Mesenchymal stem cell (in vitro differentiated cells and primary cell): ENCODE measurements at regions not wholly inside any gene's neighbourhood (a gene's known extent, or its start where the extent isn't known, plus 50 kb on each side); places are given as distances from the start of the nearest gene placed in this dataset.

Experiments used
- DNase-seq: peaks from one replicate; pipeline ENCODE4 v3.0.0-alpha.2; 2013
- H2AFZ ChIP-seq: one replicate; pipeline ENCODE4 v1.6.1; 2013; ENCODE audit warnings: low read depth, mild to moderate bottlenecking, control low read depth, inconsistent platforms, low read length, moderate library complexity
- H2AK5ac ChIP-seq: 2 replicates; pipeline ENCODE4 v1.6.1; 2013; ENCODE audit warnings: low read length, moderate library complexity, mild to moderate bottlenecking, inconsistent platforms; ENCODE audit not compliant: severe bottlenecking
- H2BK120ac ChIP-seq: one replicate; pipeline ENCODE4 v1.6.1; 2013; ENCODE audit warnings: low read depth, mild to moderate bottlenecking, inconsistent platforms, low read length, moderate library complexity
- H2BK12ac ChIP-seq, 2 experiments: one replicate each; pipeline ENCODE4 v1.6.1; 2013; ENCODE audit warnings: inconsistent platforms in 2 of 2, low read length in 2 of 2, mild to moderate bottlenecking in 2 of 2, moderate library complexity in 2 of 2, control low read depth in 1 of 2
- H2BK15ac ChIP-seq: one replicate; pipeline ENCODE4 v1.6.1; 2013; ENCODE audit warnings: mild to moderate bottlenecking, low read depth, inconsistent platforms; ENCODE audit not compliant: poor library complexity, severe bottlenecking
- H2BK5ac ChIP-seq: 2 replicates; pipeline ENCODE4 v1.6.1; 2013; ENCODE audit warnings: low read depth, mild to moderate bottlenecking, low read length, control low read depth, inconsistent platforms; ENCODE audit not compliant: poor library complexity, severe bottlenecking
- H3K14ac ChIP-seq, 2 experiments: one replicate each; pipeline ENCODE4 v1.6.1; 2013; ENCODE audit warnings: inconsistent platforms in 2 of 2, low read length in 2 of 2, control low read depth in 1 of 2, mild to moderate bottlenecking in 1 of 2, moderate library complexity in 1 of 2
- H3K18ac ChIP-seq, 2 experiments: one replicate each; pipeline ENCODE4 v1.6.1; 2013; ENCODE audit warnings: inconsistent platforms in 2 of 2, low read length in 2 of 2, control low read depth in 1 of 2, low read depth in 1 of 2, mild to moderate bottlenecking in 1 of 2
- H3K23ac ChIP-seq, 2 experiments: one replicate each; pipeline ENCODE4 v1.6.1; 2013; ENCODE audit warnings: inconsistent platforms in 2 of 2, low read length in 2 of 2, mild to moderate bottlenecking in 2 of 2, moderate library complexity in 2 of 2, control low read depth in 1 of 2
- H3K27ac ChIP-seq: 2 replicates; pipeline ENCODE4 v1.5.1; 2013; ENCODE audit warnings: mild to moderate bottlenecking, moderate library complexity, low read length, control low read depth, inconsistent platforms; ENCODE audit not compliant: poor library complexity, severe bottlenecking
- H3K27me3 ChIP-seq, 2 experiments: 2 replicates each; pipeline versions ENCODE4 v1.6.1 to v1.7.0; 2013; ENCODE audit warnings: low read length in 2 of 2, mild to moderate bottlenecking in 2 of 2, moderate library complexity in 2 of 2, control low read depth in 1 of 2, inconsistent platforms in 1 of 2; ENCODE audit not compliant: control insufficient read depth in 1 of 2, insufficient read depth in 1 of 2
- H3K36me3 ChIP-seq, 2 experiments: 2 replicates each; pipeline versions ENCODE4 v1.6.1 to v1.7.0; 2013; ENCODE audit warnings: low read length in 2 of 2, control low read depth in 1 of 2, inconsistent platforms in 1 of 2, low read depth in 1 of 2, mild to moderate bottlenecking in 1 of 2; ENCODE audit not compliant: insufficient read depth in 2 of 2, control insufficient read depth in 1 of 2
- H3K4ac ChIP-seq, 2 experiments: one replicate each; pipeline ENCODE4 v1.6.1; 2013; ENCODE audit warnings: inconsistent platforms in 2 of 2, low read length in 2 of 2, mild to moderate bottlenecking in 2 of 2, moderate library complexity in 2 of 2, control low read depth in 1 of 2, low read depth in 1 of 2
- H3K4me1 ChIP-seq: 2 replicates; pipeline ENCODE4 v1.6.1; 2013; ENCODE audit warnings: low read depth, low read length, control low read depth; ENCODE audit not compliant: control insufficient read depth, insufficient read depth
- H3K4me2 ChIP-seq: 2 replicates; pipeline ENCODE4 v1.6.1; 2013; ENCODE audit warnings: low read length, mild to moderate bottlenecking, inconsistent platforms; ENCODE audit not compliant: poor library complexity, severe bottlenecking
- H3K4me3 ChIP-seq, 2 experiments: 2 replicates each; pipeline versions ENCODE4 v1.5.1 to v1.7.0; 2013; ENCODE audit warnings: low read length in 2 of 2, mild to moderate bottlenecking in 2 of 2, control low read depth in 1 of 2, low read depth in 1 of 2; ENCODE audit not compliant: insufficient read depth in 1 of 2
- H3K79me1 ChIP-seq: replicated peaks from 2 replicates; pipeline ENCODE4 v1.6.1; 2013; ENCODE audit warnings: mild to moderate bottlenecking, control low read depth, low read length, inconsistent platforms; ENCODE audit not compliant: poor library complexity, severe bottlenecking
- H3K9ac ChIP-seq: 2 replicates; pipeline ENCODE4 v1.7.0; 2013; ENCODE audit warnings: mild to moderate bottlenecking, low read length, moderate library complexity
- H3K9me3 ChIP-seq: 2 replicates; pipeline ENCODE4 v1.7.0; 2013; ENCODE audit warnings: mild to moderate bottlenecking, low read length; ENCODE audit not compliant: control insufficient read depth
- H4K8ac ChIP-seq: one replicate; pipeline ENCODE4 v1.6.1; 2013; ENCODE audit warnings: inconsistent platforms, mild to moderate bottlenecking, low read length, moderate library complexity
- H4K91ac ChIP-seq: one replicate; pipeline ENCODE4 v1.6.1; 2013; ENCODE audit warnings: mild to moderate bottlenecking, low read length, inconsistent platforms
- WGBS: methylation state at CpG from one replicate; pipeline ENCODE4 v1.1.7; 2013; ENCODE audit warnings: mixed read lengths; 5-methylcytosine and 5-hydroxymethylcytosine counted together

DNA sequence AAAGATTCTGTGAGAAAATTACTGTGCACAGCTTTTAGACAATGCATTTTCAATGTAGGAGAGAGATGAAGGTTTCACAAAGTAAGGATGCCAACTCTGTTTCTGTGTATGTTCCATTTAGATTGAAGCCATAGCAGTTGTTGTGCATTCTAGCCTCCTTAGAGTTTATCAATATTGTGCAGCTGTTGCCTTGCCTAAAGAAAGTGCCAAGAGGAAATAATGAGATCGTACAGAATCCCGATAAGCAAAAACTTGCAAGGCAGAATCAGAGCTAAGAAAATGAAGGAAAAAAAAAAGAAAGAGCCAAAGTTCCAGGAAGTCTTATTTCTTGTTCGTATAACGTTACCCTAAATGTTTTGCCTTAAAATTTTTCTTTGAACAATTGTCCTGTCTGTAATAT, 965.0 kb downstream of the DCDC2C start:
- Histone ChIP-seq H2BK15ac (no peak overlapping the region), H3K36me3 (no peaks in the 10 kb centered on the region), H3K9ac (no peak overlapping the region), H2BK120ac (no peak overlapping the region), H3K4me1 (no peaks in the 10 kb centered on the region), H3K4ac (no peak overlapping the region), H3K4me3 (no peak overlapping the region), H3K27me3 (no peaks in the 10 kb centered on the region), H3K27ac (no peak overlapping the region), H3K18ac (no peak overlapping the region), H4K8ac (no peak overlapping the region), H2AFZ (no peak overlapping the region), H3K79me1 (no peaks in the 10 kb centered on the region), H3K9me3 (peaks cover 29% of the 10 kb centered on the region), H3K4me2 (no peak overlapping the region), H4K91ac (no peak overlapping the region), H3K23ac (no peak overlapping the region), H2BK5ac (no peak overlapping the region), H3K14ac (no peak overlapping the region), H2AK5ac (no peak overlapping the region), H2BK12ac (no peak overlapping the region)
- no peak for DNase-seq
- 78% methylated on average over 4 of the region's 4 CpGs for WGBS

DNA sequence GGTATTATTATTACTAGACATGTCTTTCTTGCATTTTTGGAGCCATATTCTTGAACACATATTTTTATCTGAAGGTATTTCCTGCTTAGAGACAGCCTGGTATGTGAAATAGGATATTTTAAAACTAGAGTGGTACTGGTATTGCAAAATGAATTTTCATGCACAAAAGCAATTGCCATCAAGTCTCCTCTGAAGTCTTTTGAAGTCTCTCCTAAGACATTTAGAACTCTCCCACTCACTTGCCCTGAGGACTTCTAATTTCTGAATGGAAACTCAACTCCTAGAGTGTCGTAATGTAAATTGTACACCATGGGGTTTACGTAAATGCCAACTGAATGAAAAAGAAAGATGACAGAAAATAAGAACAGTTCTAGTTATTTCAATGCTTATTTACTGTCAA, 967.0 kb downstream of the DCDC2C start:
- Histone ChIP-seq H2BK12ac (no peak overlapping the region), H3K23ac (no peak overlapping the region), H3K4me2 (no peak overlapping the region), H3K27me3 (no peaks in the 10 kb centered on the region), H3K4ac (no peak overlapping the region), H4K8ac (no peak overlapping the region), H2BK120ac (no peak overlapping the region), H3K4me3 (no peak overlapping the region), H2AFZ (no peak overlapping the region), H2AK5ac (no peak overlapping the region), H3K9ac (no peak overlapping the region), H2BK5ac (no peak overlapping the region), H2BK15ac (no peak overlapping the region), H3K79me1 (no peaks in the 10 kb centered on the region), H3K18ac (no peak overlapping the region), H3K4me1 (peaks cover 4% of the 10 kb centered on the region), H3K9me3 (peaks cover 28% of the 10 kb centered on the region), H3K27ac (no peak overlapping the region), H4K91ac (no peak overlapping the region), H3K14ac (no peak overlapping the region), H3K36me3 (peaks cover 0 to 4% of the 10 kb centered on the region in 2 experiments)
- no CpG with 5 or more reads among the region's 2 CpGs for WGBS
- no peak for DNase-seq

DNA sequence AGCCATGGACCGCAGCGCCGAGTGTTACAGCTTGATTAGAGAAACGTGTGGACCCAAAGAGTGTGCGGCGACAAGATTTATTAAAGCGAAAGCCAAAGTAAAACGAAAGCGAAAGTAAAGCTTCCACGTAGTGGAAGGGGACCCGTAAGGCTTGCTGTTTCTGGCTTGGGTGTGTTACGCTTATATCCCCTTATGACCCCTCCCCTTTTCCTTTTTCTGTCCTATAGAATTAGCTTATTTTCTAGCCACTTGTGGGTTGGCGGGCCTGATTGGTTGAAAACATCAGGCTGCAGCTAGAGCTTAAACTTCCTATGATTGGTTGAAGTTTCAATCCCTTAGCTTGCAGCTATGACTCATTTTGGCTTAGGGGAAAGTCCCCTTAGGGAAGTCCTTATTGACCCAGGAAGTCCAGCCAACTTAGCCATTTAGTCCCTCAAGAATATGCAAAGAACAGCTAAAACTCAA, 969.7 kb downstream of the DCDC2C start:
- Histone ChIP-seq H3K18ac (no peak overlapping the region), H2BK5ac (no peak overlapping the region), H3K27ac (no peak overlapping the region), H3K23ac (no peak overlapping the region), H2AFZ (no peak overlapping the region), H4K8ac (no peak overlapping the region), H3K14ac (no peak overlapping the region), H3K9ac (no peak overlapping the region), H2BK120ac (no peak overlapping the region), H4K91ac (no peak overlapping the region), H2BK12ac (no peak overlapping the region), H3K9me3 (peaks cover 22% of the 10 kb centered on the region), H3K4ac (no peak overlapping the region), H3K4me2 (no peak overlapping the region), H2AK5ac (no peak overlapping the region), H3K4me1 (peaks cover 4% of the 10 kb centered on the region), H3K27me3 (no peaks in the 10 kb centered on the region), H3K79me1 (no peaks in the 10 kb centered on the region), H3K4me3 (peak overlapping the region in 1 of 2 experiments; percentile 65), H3K36me3 (peaks cover 0 to 4% of the 10 kb centered on the region in 2 experiments), H2BK15ac (no peak overlapping the region)
- no peak for DNase-seq
- WGBS, result 92% methylated on average over 12 of the region's 13 CpGs

DNA sequence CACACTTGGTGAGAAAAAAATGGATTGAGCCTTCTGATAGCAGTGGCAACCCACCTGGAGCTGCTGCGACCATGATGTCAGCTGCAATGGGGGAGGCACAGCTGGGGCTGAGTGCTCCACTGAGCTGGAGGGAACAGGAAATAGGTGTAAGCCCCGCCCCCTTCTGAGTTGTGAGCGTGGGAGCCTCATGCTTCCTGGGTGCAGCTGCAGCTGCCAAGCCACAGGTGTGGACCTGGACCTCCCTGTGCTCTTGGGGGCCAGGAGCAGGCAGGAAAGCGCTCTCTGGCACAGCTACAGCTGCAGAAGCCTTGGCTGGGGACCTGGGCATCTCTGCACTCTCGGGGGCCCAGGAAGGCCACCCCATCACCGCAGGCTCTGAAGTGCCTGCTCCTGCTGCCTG, 970.6 kb downstream of the DCDC2C start:
- H3K9ac ChIP-seq, result no peak overlapping the region
- H3K23ac ChIP-seq, result no peak overlapping the region
- no peak overlapping the region for H2AFZ ChIP-seq
- no peak overlapping the region for H4K91ac ChIP-seq
- H2BK5ac ChIP-seq, result no peak overlapping the region
- no peak overlapping the region for H3K27ac ChIP-seq
- H3K4me2 ChIP-seq, result no peak overlapping the region
- no peak overlapping the region for H2BK15ac ChIP-seq
- no peaks in the 10 kb centered on the region for H3K27me3 ChIP-seq
- no peak overlapping the region for H4K8ac ChIP-seq
- no peak overlapping the region for H3K4me3 ChIP-seq
- DNase-seq, result no peak
- WGBS, result 71% methylated on average over 6 of the region's 6 CpGs
- H3K79me1 ChIP-seq, result no peaks in the 10 kb centered on the region
- no peak overlapping the region for H2AK5ac ChIP-seq
- H3K36me3 ChIP-seq, result peaks cover 0 to 4% of the 10 kb centered on the region in 2 experiments
- no peak overlapping the region for H2BK12ac ChIP-seq
- no peak overlapping the region for H3K14ac ChIP-seq
- H3K18ac ChIP-seq, result no peak overlapping the region
- H3K9me3 ChIP-seq, result peaks cover 17% of the 10 kb centered on the region
- H3K4me1 ChIP-seq, result peaks cover 4% of the 10 kb centered on the region
- H2BK120ac ChIP-seq, result no peak overlapping the region
- no peak overlapping the region for H3K4ac ChIP-seq
